ENCODE measurements at regions not wholly inside any gene's neighbourhood (a gene's known extent, or its start where the extent isn't known, plus 50 kb on each side); places are given as distances from the start of the nearest gene placed in this dataset.

- TF ChIP-seq, protein P1, sequence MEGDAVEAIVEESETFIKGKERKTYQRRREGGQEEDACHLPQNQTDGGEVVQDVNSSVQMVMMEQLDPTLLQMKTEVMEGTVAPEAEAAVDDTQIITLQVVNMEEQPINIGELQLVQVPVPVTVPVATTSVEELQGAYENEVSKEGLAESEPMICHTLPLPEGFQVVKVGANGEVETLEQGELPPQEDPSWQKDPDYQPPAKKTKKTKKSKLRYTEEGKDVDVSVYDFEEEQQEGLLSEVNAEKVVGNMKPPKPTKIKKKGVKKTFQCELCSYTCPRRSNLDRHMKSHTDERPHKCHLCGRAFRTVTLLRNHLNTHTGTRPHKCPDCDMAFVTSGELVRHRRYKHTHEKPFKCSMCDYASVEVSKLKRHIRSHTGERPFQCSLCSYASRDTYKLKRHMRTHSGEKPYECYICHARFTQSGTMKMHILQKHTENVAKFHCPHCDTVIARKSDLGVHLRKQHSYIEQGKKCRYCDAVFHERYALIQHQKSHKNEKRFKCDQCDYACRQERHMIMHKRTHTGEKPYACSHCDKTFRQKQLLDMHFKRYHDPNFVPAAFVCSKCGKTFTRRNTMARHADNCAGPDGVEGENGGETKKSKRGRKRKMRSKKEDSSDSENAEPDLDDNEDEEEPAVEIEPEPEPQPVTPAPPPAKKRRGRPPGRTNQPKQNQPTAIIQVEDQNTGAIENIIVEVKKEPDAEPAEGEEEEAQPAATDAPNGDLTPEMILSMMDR (IDR thresholded peaks at IDR 0.05 in 4 of 5, conservative IDR thresholded peaks at IDR 0.05 in 1 of 5), result no peak
- no peak for TF ChIP-seq POLR2A (IDR thresholded peaks at IDR 0.05)
These were observed 154.0 kb upstream of the ZNF92 start for GRCh38 chr7:65219623-65220022.

Data from gastrocnemius medialis (tissue), 4 donors.